HG02973 (cell line): ENCODE measurements at regions not wholly inside any gene's neighbourhood (a gene's known extent, or its start where the extent isn't known, plus 50 kb on each side); places are given as distances from the start of the nearest gene placed in this dataset.
"Not testable (repeated sequence)": the region's sequence is repeated elsewhere in the genome, so short reads cannot be mapped to it uniquely, and the experiment has no call there.

Experiments used
- ATAC-seq: cut with Tn5 transposase; IDR thresholded peaks from one replicate; pipeline ENCODE4 v1.9.1; 2021; ENCODE audit warnings: moderate library complexity; ENCODE audit not compliant: unreplicated experiment

GRCh38 chr13:81379183-81379582 is 1038.3 kb upstream of the SPRY2 start:
- ATAC-seq: no peak

- no peak for ATAC-seq
Observed at GRCh38 chr13:81377921-81378320, 1037.0 kb upstream of the SPRY2 start.

GRCh38 chr13:81375709-81376108 is 1034.8 kb upstream of the SPRY2 start:
- ATAC-seq: no peak

GRCh38 chr13:81362711-81363110 is 1021.8 kb upstream of the SPRY2 start:
- ATAC-seq: not testable (repeated sequence)

- ATAC-seq: no peak
Observed at GRCh38 chr13:81350056-81350455, 1009.1 kb upstream of the SPRY2 start.

- not testable (repeated sequence) for ATAC-seq
Observed at GRCh38 chr13:81340118-81341069, 999.5 kb upstream of the SPRY2 start.

GRCh38 chr13:81339666-81340065 is 998.7 kb upstream of the SPRY2 start:
- not testable (repeated sequence) for ATAC-seq

GRCh38 chr13:81334481-81334880 is 993.6 kb upstream of the SPRY2 start:
- ATAC-seq: no peak

GRCh38 chr13:81326913-81327312 is 986.0 kb upstream of the SPRY2 start:
- no peak for ATAC-seq

GRCh38 chr13:81320516-81320915 is 979.6 kb upstream of the SPRY2 start:
- ATAC-seq: no peak

GRCh38 chr13:81319351-81319750 is 978.4 kb upstream of the SPRY2 start:
- no peak for ATAC-seq

- no peak for ATAC-seq
Observed at GRCh38 chr13:81318231-81319019, 977.5 kb upstream of the SPRY2 start.

GRCh38 chr13:81314461-81314860 is 973.5 kb upstream of the SPRY2 start:
- no peak for ATAC-seq

- ATAC-seq: no peak
Observed at GRCh38 chr13:81305928-81306327, 965.0 kb upstream of the SPRY2 start.

- ATAC-seq: no peak
Observed at GRCh38 chr13:81304121-81304659, 963.3 kb upstream of the SPRY2 start.

GRCh38 chr13:81302677-81303076 is 961.8 kb upstream of the SPRY2 start:
- ATAC-seq: no peak

GRCh38 chr13:81302125-81302524 is 961.2 kb upstream of the SPRY2 start:
- ATAC-seq: no peak

- ATAC-seq: no peak
Observed at GRCh38 chr13:81295177-81295576, 954.3 kb upstream of the SPRY2 start.

- no peak for ATAC-seq
Observed at GRCh38 chr13:81293594-81294164, 952.8 kb upstream of the SPRY2 start.

GRCh38 chr13:81283561-81283960 is 942.6 kb upstream of the SPRY2 start:
- ATAC-seq: no peak

- no peak for ATAC-seq
Observed at GRCh38 chr13:81283062-81283461, 942.1 kb upstream of the SPRY2 start.
